ENCODE measurements at regions not wholly inside any gene's neighbourhood (a gene's known extent, or its start where the extent isn't known, plus 50 kb on each side); places are given as distances from the start of the nearest gene placed in this dataset.

DNA sequence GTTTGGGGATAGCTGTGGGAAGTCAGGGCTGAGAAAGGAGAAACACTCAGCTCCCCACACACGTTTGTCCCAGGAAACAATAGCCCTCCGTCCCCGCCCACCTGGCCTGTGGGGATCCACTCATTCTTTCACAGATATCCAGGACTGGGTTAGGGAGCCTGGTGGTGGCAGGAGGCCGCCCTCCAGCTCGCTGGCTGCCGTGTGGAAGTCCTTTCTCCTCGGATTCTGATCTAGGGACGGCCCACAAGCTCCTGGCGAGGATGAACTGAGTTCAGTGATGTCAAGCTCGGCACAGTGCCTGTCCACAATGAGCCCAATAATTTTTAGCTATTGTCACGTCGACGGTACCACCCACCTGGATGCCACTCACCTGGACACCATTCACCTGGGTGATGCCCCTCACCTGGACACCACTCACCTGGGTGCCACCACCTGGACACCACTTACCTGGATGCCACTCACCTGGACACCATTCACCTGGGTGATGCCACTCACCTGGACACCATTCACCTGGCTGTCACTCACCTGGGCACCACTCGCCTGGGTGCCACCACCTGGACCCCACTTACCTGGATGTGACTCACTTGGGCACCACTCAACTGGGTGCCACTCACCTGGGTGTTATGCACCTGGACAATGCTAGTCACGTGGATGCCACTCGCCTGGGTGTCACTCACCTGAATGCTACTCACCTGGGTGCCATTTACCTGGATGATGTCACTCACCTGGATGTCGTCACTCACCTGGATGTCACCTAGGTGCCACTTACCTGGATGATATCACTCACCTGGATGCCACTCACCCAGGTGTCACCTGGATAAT is 172.5 kb upstream of the FOXF1 start:
- intact Hi-C loops (cut with micrococcal nuclease), result no loop called here
- Histone ChIP-seq H3K27ac (ENCODE audit: low read length) (no peak overlapping the region), H3K4me1 (ENCODE audit: insufficient read depth, low read length) (no peaks in the 10 kb centered on the region), H3K4me3 (ENCODE audit: low read length) (no peak overlapping the region), H3K27me3 (ENCODE audit: low read length) (peaks cover 37% of the 10 kb centered on the region), H2AFZ (ENCODE audit: low read length) (no peak overlapping the region), H3K36me3 (ENCODE audit: low read depth, low read length) (no peaks in the 10 kb centered on the region), H3K9me2 (replicated peaks; ENCODE audit: low read length) (no peaks in the 10 kb centered on the region), H3K9ac (ENCODE audit: low read length) (no peak overlapping the region), H3K4me2 (ENCODE audit: low read length) (no peak overlapping the region), H3K79me2 (ENCODE audit: low read length) (no peaks in the 10 kb centered on the region), H3F3A (ENCODE audit: low read length, unreplicated experiment) (no peaks in the 10 kb centered on the region), H3K9me3 (ENCODE audit: low read length) (no peaks in the 10 kb centered on the region), H4K20me1 (ENCODE audit: low read length) (no peaks in the 10 kb centered on the region)
- ChIA-PET POLR2A (ENCODE audit: unreplicated experiment) (no interaction called here), CTCF (no interaction called here)
- ATAC-seq, result no peak
- BruUV-seq (replicated peaks), result no TSS peak
- no peak for DNase-seq
- no peak for TF ChIP-seq EZH2 (IDR thresholded peaks at IDR 0.05; ENCODE audit: low read length, unreplicated experiment)

DNA sequence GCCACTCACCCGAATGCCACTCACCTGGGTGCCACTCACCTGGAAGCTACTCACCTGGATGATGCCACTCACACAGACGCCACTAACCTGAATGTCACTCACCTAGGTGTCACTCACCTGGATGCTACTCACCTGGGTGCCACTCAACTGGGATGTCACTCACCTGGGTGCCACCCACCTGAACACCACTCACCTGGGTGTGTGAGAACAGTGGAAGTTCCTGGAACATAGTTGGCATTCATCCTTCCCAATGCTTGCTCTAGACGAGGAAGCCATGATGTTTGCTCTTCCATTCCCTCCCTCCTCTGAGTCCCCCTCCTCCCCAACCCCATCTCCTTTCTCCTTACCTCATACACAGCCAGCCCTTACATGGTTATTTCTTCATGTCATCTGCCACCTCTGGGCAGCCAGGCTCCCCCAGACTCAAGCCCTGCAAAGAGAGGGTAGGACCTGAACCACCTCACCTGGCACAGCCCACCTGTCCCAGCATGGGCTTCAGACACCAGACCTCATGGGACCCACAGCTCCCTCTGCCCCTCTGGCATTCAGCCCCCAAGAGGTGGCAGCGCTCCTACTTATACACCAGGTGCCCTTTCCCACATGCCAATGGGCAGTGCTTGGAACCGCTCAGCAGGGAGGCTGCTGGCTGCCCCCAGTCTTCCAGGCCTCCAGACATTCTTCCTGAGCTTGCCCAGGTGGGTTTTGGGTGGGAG is 171.8 kb upstream of the FOXF1 start:
- CTCF ChIA-PET, result no interaction called here
- no peaks in the 10 kb centered on the region for H3K79me2 ChIP-seq (ENCODE audit: low read length)
- H3K4me1 ChIP-seq (ENCODE audit: insufficient read depth, low read length), result no peaks in the 10 kb centered on the region
- H3K4me2 ChIP-seq (ENCODE audit: low read length), result no peak overlapping the region
- no peaks in the 10 kb centered on the region for H4K20me1 ChIP-seq (ENCODE audit: low read length)
- H3F3A ChIP-seq (ENCODE audit: low read length, unreplicated experiment), result no peaks in the 10 kb centered on the region
- H3K36me3 ChIP-seq (ENCODE audit: low read depth, low read length), result no peaks in the 10 kb centered on the region
- DNase-seq (no peak), ATAC-seq (no peak)
- TF ChIP-seq EZH2phosphoT487 (IDR thresholded peaks at IDR 0.05; ENCODE audit: borderline replicate concordance, low read length) (no peak), EZH2 (IDR thresholded peaks at IDR 0.05; ENCODE audit: low read length, unreplicated experiment) (no peak)
- TF ChIP-seq, protein P1, sequence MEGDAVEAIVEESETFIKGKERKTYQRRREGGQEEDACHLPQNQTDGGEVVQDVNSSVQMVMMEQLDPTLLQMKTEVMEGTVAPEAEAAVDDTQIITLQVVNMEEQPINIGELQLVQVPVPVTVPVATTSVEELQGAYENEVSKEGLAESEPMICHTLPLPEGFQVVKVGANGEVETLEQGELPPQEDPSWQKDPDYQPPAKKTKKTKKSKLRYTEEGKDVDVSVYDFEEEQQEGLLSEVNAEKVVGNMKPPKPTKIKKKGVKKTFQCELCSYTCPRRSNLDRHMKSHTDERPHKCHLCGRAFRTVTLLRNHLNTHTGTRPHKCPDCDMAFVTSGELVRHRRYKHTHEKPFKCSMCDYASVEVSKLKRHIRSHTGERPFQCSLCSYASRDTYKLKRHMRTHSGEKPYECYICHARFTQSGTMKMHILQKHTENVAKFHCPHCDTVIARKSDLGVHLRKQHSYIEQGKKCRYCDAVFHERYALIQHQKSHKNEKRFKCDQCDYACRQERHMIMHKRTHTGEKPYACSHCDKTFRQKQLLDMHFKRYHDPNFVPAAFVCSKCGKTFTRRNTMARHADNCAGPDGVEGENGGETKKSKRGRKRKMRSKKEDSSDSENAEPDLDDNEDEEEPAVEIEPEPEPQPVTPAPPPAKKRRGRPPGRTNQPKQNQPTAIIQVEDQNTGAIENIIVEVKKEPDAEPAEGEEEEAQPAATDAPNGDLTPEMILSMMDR (conservative IDR thresholded peaks at IDR 0.05; ENCODE audit: low read depth, low read length), result no peak
- BruUV-seq (replicated peaks), result no TSS peak
- H3K9ac ChIP-seq (ENCODE audit: low read length), result no peak overlapping the region
- H3K9me2 ChIP-seq (replicated peaks; ENCODE audit: low read length), result no peaks in the 10 kb centered on the region
- H3K27me3 ChIP-seq (ENCODE audit: low read length), result peaks cover 37% of the 10 kb centered on the region
- H2AFZ ChIP-seq (ENCODE audit: low read length), result no peak overlapping the region
- H3K4me3 ChIP-seq (ENCODE audit: low read length), result no peak overlapping the region
- intact Hi-C loops (cut with micrococcal nuclease), result no loop called here
- no peak overlapping the region for H3K27ac ChIP-seq (ENCODE audit: low read length)
- POLR2A ChIA-PET (ENCODE audit: unreplicated experiment), result no interaction called here
- H3K9me3 ChIP-seq (ENCODE audit: low read length), result no peaks in the 10 kb centered on the region

DNA sequence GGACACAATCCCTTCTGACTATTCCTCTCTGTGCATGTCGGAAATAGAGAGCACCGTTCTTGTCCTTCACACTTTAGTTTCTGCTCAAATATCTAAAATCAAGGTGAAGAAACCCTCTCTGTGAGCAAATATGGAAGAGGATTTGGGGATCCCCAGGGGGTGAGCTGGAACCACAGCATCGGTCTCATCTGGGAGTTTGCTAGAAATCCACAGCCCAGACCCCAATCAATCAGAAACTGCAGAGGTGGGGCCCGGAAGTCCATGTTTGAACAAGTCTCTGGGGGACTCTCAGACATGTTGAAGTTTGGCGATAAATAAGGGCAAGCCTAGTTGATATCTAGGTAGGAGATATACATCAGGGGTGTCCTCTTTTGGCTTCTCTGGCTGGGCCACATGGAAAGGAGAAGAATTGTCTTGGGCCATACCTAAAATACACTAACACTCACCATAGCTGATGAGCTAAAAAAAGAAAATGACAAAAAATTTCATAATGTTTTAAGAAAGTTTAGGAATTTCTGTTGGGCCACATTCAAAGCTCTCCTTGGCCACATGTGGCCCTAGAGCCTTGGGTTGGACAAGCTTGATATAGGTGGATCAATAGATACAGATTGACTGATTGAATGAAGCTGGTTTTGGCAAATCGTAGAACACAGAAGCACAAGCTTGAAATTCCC is 168.0 kb upstream of the FOXF1 start:
- intact Hi-C loops (cut with micrococcal nuclease), result no loop called here
- POLR2A ChIA-PET (ENCODE audit: unreplicated experiment), result no interaction called here
- Histone ChIP-seq H3K4me2 (ENCODE audit: low read length) (no peak overlapping the region), H3K9me2 (replicated peaks; ENCODE audit: low read length) (no peaks in the 10 kb centered on the region), H3K36me3 (ENCODE audit: low read depth, low read length) (no peaks in the 10 kb centered on the region), H3K9ac (ENCODE audit: low read length) (no peak overlapping the region), H4K20me1 (ENCODE audit: low read length) (no peaks in the 10 kb centered on the region), H3K9me3 (ENCODE audit: low read length) (no peaks in the 10 kb centered on the region), H2AFZ (ENCODE audit: low read length) (no peak overlapping the region), H3K27ac (ENCODE audit: low read length) (no peak overlapping the region), H3K4me3 (ENCODE audit: low read length) (no peak overlapping the region), H3K79me2 (ENCODE audit: low read length) (no peaks in the 10 kb centered on the region), H3K4me1 (ENCODE audit: insufficient read depth, low read length) (no peaks in the 10 kb centered on the region), H3F3A (ENCODE audit: low read length, unreplicated experiment) (no peaks in the 10 kb centered on the region), H3K27me3 (ENCODE audit: low read length) (peaks cover 42% of the 10 kb centered on the region)
- no peak for DNase-seq
- CTCF ChIA-PET, result no interaction called here
- ATAC-seq, result no peak
- no peak for TF ChIP-seq EZH2phosphoT487 (IDR thresholded peaks at IDR 0.05; ENCODE audit: borderline replicate concordance, low read length)
- no peak for TF ChIP-seq EZH2 (IDR thresholded peaks at IDR 0.05; ENCODE audit: low read length, unreplicated experiment)
- TF ChIP-seq, protein P1 (conservative IDR thresholded peaks at IDR 0.05; ENCODE audit: low read depth, low read length), result no peak
- no TSS peak for BruUV-seq (replicated peaks)

Measured in PC-3 (cell line).